Uterus (tissue), 3 donors: ENCODE measurements at regions not wholly inside any gene's neighbourhood (a gene's known extent, or its start where the extent isn't known, plus 50 kb on each side); places are given as distances from the start of the nearest gene placed in this dataset.
"Not testable (repeated sequence)": the region's sequence is repeated elsewhere in the genome, so short reads cannot be mapped to it uniquely, and the experiment has no call there.

ENCODE experiments used
- DNase-seq, 2 donors: peaks; one replicate each; pipeline ENCODE4 v3.0.0-alpha.2; 2019 to 2020
- H3K27ac ChIP-seq, 2 donors: fragments of 200-600 bp; sonication (generic); 1 replicate in 1 of 2; 2 replicates in 1 of 2; pipeline ENCODE4 v1.5.1; 2016 to 2018
- H3K27me3 ChIP-seq, 2 donors: fragments of 200-600 bp; sonication (generic); one replicate each; pipeline ENCODE4 v1.5.1; 2018 to 2019; ENCODE audit warnings: control low read depth in 1 of 2
- H3K36me3 ChIP-seq, 2 donors: fragments of 200-600 bp; sonication (generic); one replicate each; pipeline ENCODE4 v1.5.1; 2019; ENCODE audit warnings: control low read depth in 1 of 2
- H3K4me1 ChIP-seq, 2 donors: fragments of 200-600 bp; sonication (generic); one replicate each; pipeline ENCODE4 v1.5.1; 2018 to 2019; ENCODE audit warnings: control low read depth in 1 of 2
- H3K4me3 ChIP-seq, 2 donors: fragments of 200-600 bp; sonication (generic); 1 replicate in 1 of 2; 2 replicates in 1 of 2; pipeline ENCODE4 v1.5.1; 2018 to 2019; ENCODE audit warnings: mild to moderate bottlenecking in 1 of 2
- H3K9me3 ChIP-seq, 2 donors: fragments of 200-600 bp; sonication (generic); one replicate each; pipeline ENCODE4 v1.5.1; 2019; ENCODE audit warnings: control low read depth in 1 of 2
- POLR2A ChIP-seq, 2 donors: fragments of 450-650 bp; IDR thresholded peaks; one replicate each; pipeline ENCODE4 v1.6.1; 2016; ENCODE audit warnings: antibody characterized with exemption in 2 of 2, mild to moderate bottlenecking in 1 of 2, moderate library complexity in 1 of 2
- intact Hi-C: fragments of 100-400 bp; cut with DNase I; formaldehyde crosslinking; loops from one replicate; pipeline ENCODE4 v1.15.1; 2023; ENCODE audit warnings: low total_unique reads
- TF ChIP-seq, protein P1 (sequence below), 4 experiments: fragments of 200-600 bp in 2 of 4; fragments of 450-650 bp in 2 of 4; sonication (generic) in 2 of 4; IDR thresholded peaks; one replicate each; pipeline ENCODE4 v1.5.1; 2016 to 2019; ENCODE audit warnings: antibody characterized with exemption in 4 of 4, mild to moderate bottlenecking in 2 of 4, moderate library complexity in 1 of 4
- donor health status: DM: yes; HTN: yes; CAD: no.

DNA sequence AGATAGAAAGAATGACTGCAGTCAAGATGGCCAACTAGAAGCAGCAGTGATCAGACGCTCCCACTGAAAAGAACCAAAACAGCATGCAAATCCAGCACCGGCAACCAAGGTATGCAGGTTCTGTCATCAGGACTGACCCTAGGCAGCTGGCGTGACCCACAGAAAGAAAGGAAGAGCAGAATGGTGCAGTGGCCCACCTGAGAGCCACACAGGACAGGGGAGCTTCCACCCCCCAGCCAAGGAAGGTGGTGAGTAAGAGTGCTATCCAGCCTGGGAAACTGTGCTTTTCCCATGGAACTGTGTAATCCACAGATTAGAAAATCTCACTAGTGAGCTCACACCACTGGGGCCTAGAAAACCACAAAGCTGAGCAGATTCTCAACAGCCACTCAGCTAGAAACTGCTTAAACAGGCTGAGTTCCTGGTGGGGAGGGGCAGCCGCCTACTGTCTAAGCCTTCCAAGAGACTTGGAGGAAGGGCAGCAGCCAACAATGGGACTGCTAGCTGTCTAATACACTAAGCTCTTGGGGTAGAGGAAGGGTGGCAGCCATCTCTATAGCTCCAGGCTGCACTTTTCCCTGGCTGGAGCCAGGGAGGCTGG, 127.9 kb downstream of the EVA1A start:
- Histone ChIP-seq H3K4me1 (no peaks in the 10 kb centered on the region), H3K27me3 (no peaks in the 10 kb centered on the region), H3K4me3 (no peak overlapping the region), H3K36me3 (no peaks in the 10 kb centered on the region), H3K9me3 (no peaks in the 10 kb centered on the region), H3K27ac (no peak overlapping the region)
- no peak for TF ChIP-seq POLR2A (IDR thresholded peaks at IDR 0.05)
- TF ChIP-seq, protein P1, sequence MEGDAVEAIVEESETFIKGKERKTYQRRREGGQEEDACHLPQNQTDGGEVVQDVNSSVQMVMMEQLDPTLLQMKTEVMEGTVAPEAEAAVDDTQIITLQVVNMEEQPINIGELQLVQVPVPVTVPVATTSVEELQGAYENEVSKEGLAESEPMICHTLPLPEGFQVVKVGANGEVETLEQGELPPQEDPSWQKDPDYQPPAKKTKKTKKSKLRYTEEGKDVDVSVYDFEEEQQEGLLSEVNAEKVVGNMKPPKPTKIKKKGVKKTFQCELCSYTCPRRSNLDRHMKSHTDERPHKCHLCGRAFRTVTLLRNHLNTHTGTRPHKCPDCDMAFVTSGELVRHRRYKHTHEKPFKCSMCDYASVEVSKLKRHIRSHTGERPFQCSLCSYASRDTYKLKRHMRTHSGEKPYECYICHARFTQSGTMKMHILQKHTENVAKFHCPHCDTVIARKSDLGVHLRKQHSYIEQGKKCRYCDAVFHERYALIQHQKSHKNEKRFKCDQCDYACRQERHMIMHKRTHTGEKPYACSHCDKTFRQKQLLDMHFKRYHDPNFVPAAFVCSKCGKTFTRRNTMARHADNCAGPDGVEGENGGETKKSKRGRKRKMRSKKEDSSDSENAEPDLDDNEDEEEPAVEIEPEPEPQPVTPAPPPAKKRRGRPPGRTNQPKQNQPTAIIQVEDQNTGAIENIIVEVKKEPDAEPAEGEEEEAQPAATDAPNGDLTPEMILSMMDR (IDR thresholded peaks at IDR 0.05) = no peak
- DNase-seq = no peak
- intact Hi-C loops = no loop called here

GRCh38 chr2:75431763-75432162, 129.0 kb downstream of the EVA1A start:
- Histone ChIP-seq H3K9me3 (no peaks in the 10 kb centered on the region), H3K27me3 (no peaks in the 10 kb centered on the region), H3K4me3 (no peak overlapping the region), H3K4me1 (no peaks in the 10 kb centered on the region), H3K36me3 (no peaks in the 10 kb centered on the region), H3K27ac (no peak overlapping the region)
- DNase-seq = no peak
- intact Hi-C loops = no loop called here
- TF ChIP-seq POLR2A (IDR thresholded peaks at IDR 0.05) = no peak
- TF ChIP-seq, protein P1 (IDR thresholded peaks at IDR 0.05) = no peak

- no peak for DNase-seq
- Histone ChIP-seq H3K36me3 (no peaks in the 10 kb centered on the region), H3K9me3 (no peaks in the 10 kb centered on the region), H3K27me3 (no peaks in the 10 kb centered on the region), H3K4me1 (no peaks in the 10 kb centered on the region), H3K4me3 (no peak overlapping the region), H3K27ac (no peak overlapping the region)
- intact Hi-C loops = no loop called here
- TF ChIP-seq POLR2A (IDR thresholded peaks at IDR 0.05) = no peak
- TF ChIP-seq, protein P1 (IDR thresholded peaks at IDR 0.05) = no peak
Observed at GRCh38 chr2:75431276-75431675, 129.5 kb downstream of the EVA1A start.

GRCh38 chr2:75430449-75430848, 130.3 kb downstream of the EVA1A start:
- H3K4me3 ChIP-seq, H3K9me3 ChIP-seq, H3K27ac ChIP-seq, H3K4me1 ChIP-seq, H3K27me3 ChIP-seq, intact Hi-C loops, DNase-seq, H3K36me3 ChIP-seq: not testable (repeated sequence)

GRCh38 chr2:75428646-75429443, 131.9 kb downstream of the EVA1A start:
- no peak for DNase-seq
- Histone ChIP-seq H3K9me3 (no peaks in the 10 kb centered on the region), H3K27me3 (no peaks in the 10 kb centered on the region), H3K4me3 (no peak overlapping the region), H3K36me3 (no peaks in the 10 kb centered on the region), H3K4me1 (no peaks in the 10 kb centered on the region), H3K27ac (no peak overlapping the region)
- intact Hi-C loops = no loop called here
- TF ChIP-seq, protein P1 (IDR thresholded peaks at IDR 0.05) = no peak
- TF ChIP-seq POLR2A (IDR thresholded peaks at IDR 0.05) = no peak
